Stimulated activated CD8-positive, alpha-beta memory T cell treated with anti-CD3 and anti-CD28 coated beads, Interleukin-4, amount 100 ng/mL, for 1 hour (primary cell): ENCODE measurements at regions not wholly inside any gene's neighbourhood (a gene's known extent, or its start where the extent isn't known, plus 50 kb on each side); places are given as distances from the start of the nearest gene placed in this dataset.

Experiments used
- DNase-seq, 2 donors: peaks; one replicate each; pipeline ENCODE4 v3.0.0-alpha.2; 2020; ENCODE audit warnings: low read depth in 2 of 2, low spot score in 1 of 2

DNA sequence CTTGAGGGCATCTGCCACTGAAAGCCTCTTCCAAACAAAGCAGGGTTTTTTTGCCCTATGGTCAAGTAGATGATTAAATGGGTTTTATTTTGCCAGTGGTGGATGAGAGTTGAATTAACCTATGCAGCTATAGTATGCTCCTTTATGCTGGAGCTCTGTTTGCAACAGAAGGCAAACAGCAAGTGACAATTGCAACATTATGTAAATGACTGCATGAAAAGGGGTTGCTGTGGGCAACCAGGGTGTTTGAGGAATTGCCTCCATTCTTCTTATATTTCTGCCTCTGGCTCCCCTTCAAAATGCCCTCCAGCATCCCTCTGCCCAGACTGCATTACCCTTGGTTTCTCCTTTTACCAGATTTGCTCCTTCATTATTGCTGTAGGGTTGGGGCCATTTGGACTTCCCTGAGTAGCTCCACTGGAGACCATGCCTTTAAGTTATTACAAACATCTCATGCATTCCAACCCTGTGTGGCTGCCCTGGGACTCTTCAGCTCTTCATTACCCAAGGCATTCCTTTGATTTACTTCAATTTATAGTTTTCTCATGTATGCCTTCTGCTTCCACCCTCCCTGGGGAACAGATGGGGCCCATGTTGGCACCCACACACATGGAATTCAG is 398.4 kb downstream of the PRDM2 start:
- DNase-seq = no peak

DNA sequence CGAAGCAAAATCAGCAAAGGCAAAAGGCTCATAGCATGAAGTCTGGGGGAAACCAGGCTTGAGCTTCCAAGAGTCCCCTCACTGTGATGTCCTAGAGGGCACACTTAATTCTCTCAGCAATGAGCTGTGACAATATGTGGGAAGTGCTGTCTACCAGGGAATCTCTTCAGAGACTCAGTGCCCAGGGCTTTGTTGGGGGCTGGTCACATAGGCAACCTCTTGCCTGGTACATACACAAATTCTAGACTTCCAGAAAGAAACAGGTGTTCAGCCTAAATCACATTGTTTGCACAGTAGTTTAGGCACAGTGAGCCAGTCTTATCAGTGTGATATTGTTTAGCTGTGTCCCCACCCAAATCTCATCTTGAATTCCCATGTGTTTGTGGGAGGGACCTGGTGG is 400.5 kb downstream of the PRDM2 start:
- no peak for DNase-seq

- no peak for DNase-seq
Observed at GRCh38 chr1:14100919-14101318, 400.9 kb downstream of the PRDM2 start.

- no peak for DNase-seq
Observed at GRCh38 chr1:14102180-14102579, 402.2 kb downstream of the PRDM2 start.

- no peak for DNase-seq
Observed at GRCh38 chr1:14103878-14104430, 404.0 kb downstream of the PRDM2 start.

DNA sequence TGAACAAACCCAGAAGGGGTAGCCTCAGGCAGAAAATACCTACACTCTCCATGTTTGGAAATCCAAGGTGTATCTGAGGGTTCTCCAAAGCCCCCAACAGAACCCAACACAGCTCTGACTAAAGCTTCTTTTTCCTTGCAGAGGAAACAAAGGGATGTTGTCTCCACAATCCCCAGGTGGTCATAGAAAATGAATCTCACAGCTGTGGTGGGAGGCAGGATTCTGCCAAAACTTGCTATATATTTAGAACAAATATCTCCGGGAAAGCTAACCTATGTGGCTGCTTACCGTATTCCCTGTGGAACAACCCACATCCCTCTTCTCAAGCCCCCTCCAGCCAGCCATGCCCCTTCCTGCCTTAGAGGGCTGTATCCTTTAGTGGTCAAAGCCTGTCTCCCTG is 406.1 kb downstream of the PRDM2 start:
- no peak for DNase-seq

GRCh38 chr1:14106679-14107313 is 406.8 kb downstream of the PRDM2 start:
- no peak for DNase-seq

GRCh38 chr1:14108356-14109275 is 408.6 kb downstream of the PRDM2 start:
- DNase-seq = no peak

GRCh38 chr1:14109276-14109635 is 409.3 kb downstream of the PRDM2 start:
- DNase-seq = no peak

GRCh38 chr1:14110040-14110439 is 410.1 kb downstream of the PRDM2 start:
- DNase-seq = no peak

DNA sequence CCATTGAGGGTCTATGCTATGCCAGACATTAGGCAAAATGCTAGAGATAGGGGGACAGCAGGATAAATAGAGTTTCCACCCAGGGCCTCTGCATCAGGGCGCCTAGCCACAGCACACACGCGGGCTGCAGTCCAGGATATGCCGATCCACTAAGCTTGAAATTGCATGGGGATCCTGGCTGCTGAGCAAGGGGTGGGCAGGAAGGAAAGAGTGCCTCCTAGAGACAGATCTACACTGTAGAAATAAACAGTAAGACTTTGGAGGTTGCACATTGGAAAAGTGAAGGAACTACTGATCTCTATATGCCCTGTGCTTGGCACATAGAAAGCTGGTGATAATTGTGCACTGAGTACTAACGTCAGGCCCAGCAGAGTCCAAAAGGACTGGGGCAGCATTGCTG is 411.1 kb downstream of the PRDM2 start:
- no peak for DNase-seq

DNA sequence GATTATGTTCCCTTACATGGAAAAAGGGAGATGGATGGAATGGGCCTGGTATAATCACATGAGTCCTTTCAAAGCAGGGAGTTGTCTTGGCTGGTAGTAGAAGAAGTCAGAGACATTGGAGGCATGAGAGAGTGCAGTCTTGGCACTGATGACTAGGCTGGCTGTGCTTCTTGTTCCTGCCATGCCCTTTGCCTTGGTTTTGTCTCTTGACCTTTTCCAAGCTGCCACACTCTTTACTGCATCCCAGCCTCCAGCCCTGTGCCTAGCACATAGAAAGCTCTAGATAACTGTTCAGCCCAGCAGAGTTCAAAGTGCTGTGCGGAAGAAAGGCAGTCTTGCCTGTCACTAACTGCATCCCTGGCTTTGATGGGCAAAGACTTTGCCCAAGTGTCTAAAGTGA is 412.6 kb downstream of the PRDM2 start:
- DNase-seq = no peak

DNA sequence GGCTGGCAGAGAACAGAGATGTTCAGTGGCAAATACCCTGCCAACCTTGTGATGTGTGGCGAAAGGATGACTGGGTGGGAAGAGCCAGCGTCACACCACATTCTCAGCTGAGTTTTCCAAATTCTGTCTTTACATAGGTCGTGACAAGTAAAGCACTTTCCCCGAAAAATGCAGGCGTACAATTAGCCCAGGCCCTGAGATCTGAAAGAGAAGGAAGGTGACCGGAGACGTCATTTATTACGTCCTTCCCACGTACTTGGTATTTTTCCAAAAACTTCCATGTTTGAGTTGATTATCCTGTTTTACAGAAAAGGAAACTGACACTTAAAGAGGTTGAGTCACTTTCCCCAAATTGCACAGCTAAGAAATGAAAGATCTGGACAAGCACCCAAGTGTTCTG is 413.3 kb downstream of the PRDM2 start:
- DNase-seq = no peak

DNA sequence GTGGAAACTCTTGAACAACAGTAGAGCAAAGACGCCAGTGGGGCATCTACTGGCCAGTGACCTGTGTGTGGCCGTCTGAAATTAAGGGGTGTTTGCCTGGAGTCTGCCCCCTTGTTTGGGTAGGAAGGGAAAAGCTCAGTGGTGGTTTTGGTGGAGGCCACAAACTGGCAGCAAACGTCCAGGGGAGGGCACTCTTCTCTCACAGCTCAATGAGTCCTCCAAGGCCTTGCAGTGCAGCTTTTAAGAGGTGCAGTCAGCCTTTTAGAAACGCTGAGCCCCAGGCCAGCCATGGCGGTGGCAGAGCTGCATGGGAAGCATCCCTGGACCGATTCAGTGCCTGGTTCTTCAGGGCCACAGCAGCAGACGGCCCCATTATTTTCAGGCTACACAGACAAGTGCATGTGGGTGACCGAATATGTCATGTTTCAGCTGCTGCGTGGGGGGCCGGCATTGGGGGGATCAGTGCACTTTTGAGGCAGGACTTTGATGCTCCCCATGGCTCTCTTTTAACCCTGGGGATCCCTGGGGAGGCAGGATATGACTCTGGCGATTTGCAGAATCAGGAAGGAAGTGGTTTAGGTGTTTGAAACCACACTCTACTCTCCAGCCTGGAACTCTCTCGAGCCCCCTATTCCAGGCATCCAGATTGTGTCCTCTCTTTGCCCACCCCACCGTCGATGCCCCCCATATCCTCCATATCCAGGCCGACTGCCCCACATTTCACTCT is 414.0 kb downstream of the PRDM2 start:
- no peak for DNase-seq

GRCh38 chr1:14115976-14116375 is 416.0 kb downstream of the PRDM2 start:
- DNase-seq = no peak

GRCh38 chr1:14117700-14118099 is 417.7 kb downstream of the PRDM2 start:
- no peak for DNase-seq

DNA sequence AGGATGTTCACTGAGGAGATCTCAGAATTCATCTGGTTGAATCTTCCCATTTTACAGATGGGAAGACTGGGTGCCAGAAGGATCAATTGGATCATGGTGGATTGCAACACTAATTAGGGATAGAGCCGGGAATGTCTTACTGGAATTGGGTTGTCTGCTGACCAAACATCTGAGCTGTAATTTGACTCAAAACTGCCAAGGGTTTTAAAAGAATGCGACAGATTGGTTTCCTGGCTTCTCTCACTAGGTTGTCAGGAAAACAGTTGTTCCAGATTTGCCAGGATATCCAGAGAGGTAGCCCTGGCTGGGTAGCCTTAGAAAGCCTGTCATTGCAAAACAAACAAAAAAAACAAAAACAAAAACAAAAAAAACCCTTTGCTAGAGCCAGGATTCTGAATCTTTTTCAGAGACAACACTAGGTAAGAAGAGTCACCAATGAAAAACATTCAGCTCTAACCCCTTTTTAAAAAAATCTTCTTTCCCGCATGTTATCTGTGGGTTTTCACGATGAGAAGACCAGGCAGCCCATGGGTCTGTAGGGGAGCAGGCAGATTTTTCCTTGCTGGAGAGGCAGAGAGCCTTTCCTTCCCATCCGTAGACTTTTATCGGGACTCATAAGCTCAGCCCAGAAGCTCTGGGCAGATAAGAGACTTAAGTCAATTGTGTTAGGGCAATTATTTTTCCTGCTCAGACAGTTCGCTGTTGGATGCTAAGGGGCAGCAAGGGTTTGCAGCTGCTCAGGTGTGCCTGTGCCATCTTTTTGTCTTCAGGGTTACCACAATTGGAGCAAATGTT is 418.9 kb downstream of the PRDM2 start:
- no peak for DNase-seq

DNA sequence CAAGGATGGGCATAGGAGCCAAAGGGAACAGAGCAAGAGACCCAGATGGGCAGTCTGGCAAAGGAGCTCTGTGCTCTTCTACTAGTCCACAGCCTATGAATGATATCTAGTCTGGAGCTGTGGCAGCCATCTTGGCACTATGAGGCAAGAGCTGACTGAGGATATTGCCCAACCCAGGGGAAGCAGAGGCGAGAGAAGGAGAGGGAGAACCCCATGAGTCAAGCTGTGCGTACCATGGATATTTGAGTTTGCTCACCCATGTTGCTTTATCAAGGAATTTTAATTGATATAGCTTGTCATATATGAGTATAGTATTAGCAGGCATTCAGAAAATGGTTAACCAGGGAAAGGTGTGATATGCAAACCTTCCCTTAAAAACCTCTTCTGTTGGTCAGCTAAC is 420.9 kb downstream of the PRDM2 start:
- no peak for DNase-seq

GRCh38 chr1:14128096-14128495 is 428.1 kb downstream of the PRDM2 start:
- DNase-seq = no peak

DNA sequence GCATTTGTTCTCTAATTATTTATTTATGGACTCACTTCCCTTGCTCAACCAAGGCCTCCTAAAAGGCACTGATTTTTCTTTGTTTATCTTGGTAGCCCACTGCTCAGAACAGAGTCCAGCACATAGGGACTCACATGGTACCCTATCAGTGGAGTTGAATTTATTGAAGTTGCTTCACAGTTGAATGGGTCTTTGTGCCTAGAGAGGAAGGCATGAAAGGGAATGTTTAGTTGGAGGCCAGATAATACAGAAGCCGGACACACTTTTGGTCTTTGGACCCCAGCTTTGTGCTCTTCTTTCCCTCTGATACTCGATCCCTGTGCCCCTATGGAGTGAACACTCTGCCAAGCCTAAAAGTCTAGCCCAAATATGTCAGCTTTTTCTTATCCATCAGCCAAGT is 429.0 kb downstream of the PRDM2 start:
- no peak for DNase-seq

GRCh38 chr1:14135070-14135469 is 435.1 kb downstream of the PRDM2 start:
- DNase-seq = no peak
